ENCODE measurements at regions not wholly inside any gene's neighbourhood (a gene's known extent, or its start where the extent isn't known, plus 50 kb on each side); places are given as distances from the start of the nearest gene placed in this dataset.
"Not testable (repeated sequence)": the region's sequence is repeated elsewhere in the genome, so short reads cannot be mapped to it uniquely, and the experiment has no call there.

DNA sequence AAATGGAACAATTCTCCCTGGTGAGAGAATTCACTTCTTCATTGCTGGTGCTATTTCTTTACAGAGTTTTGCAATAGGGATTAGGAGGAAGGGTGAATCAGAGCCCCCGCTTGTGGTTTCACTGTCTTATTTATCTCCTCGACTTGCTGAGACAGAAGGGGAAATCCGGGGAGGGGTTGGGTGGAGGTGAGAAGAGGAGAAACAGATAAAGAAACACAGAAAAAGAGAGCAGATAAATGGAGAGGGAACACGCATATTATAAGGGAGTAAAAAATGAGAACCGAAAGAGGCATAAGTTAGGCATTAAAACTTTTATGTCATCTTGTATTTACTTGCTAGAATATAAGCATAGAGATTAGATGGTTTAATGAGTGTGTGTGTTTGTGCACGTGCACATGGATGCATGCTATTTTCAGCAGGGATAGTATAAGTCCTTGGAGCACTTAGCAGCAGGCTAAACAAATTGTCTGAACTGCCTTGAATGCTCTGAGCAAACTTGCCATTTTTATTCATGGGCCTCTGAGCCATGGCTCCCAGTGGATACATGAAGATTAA is 105.0 kb downstream of the OLIG3 start:
- no peak for DNase-seq
- Histone ChIP-seq H3K36me3 (no peaks in the 10 kb centered on the region), H3K27ac (no peak overlapping the region), H3K27me3 (no peaks in the 10 kb centered on the region), H3K9me3 (no peaks in the 10 kb centered on the region), H3K4me1 (ENCODE audit: insufficient read depth) (no peaks in the 10 kb centered on the region), H3K4me3 (no peak overlapping the region)
- no peak for TF ChIP-seq EP300 (IDR thresholded peaks at IDR 0.05)
- TF ChIP-seq, protein P1, sequence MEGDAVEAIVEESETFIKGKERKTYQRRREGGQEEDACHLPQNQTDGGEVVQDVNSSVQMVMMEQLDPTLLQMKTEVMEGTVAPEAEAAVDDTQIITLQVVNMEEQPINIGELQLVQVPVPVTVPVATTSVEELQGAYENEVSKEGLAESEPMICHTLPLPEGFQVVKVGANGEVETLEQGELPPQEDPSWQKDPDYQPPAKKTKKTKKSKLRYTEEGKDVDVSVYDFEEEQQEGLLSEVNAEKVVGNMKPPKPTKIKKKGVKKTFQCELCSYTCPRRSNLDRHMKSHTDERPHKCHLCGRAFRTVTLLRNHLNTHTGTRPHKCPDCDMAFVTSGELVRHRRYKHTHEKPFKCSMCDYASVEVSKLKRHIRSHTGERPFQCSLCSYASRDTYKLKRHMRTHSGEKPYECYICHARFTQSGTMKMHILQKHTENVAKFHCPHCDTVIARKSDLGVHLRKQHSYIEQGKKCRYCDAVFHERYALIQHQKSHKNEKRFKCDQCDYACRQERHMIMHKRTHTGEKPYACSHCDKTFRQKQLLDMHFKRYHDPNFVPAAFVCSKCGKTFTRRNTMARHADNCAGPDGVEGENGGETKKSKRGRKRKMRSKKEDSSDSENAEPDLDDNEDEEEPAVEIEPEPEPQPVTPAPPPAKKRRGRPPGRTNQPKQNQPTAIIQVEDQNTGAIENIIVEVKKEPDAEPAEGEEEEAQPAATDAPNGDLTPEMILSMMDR (IDR thresholded peaks at IDR 0.05), result no peak
- TF ChIP-seq POLR2A (IDR thresholded peaks at IDR 0.05), result no peak
- 20 to 43% (median 21%) methylated on average over 6 of the region's 6 CpGs for WGBS, 3 donors
- intact Hi-C loops (cut with DNase I), result loop anchor here in 1 of 4 donors (5.0 kb wide), 1 partner anchor 53 kb away; no protein-coding TSS in a partner anchor

DNA sequence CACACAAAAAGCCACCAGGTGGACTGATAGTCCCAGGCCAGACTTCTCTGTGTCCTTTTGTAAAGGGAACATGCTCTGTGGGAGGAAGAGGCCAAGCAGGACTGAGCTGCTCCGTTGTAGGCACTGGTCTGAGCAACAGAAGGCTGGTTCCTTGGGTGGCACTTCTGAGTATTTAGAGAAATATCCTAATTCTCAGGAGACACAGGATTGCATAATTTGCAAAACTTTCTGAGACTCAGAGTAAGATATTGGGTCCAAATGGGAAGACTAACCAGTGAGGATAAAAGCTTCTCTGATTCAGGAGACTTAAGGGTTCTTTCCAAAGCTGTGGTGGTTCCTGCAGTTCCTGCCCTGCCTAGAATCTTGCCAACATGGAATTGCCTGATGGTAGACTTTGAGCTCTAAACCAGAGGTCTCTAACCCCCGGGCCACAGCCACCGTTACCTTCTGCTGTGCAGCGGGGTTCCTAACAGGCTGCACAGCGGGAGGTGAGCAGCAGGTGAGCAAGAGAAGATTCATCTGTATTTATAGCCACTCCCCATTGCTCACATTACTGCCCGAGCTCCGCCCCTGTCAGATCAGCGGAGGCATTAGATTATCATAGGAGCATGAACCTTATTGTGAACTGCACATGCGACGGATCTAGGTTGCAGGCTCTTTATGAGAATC is 107.0 kb downstream of the OLIG3 start:
- no peaks in the 10 kb centered on the region for H3K27me3 ChIP-seq

DNA sequence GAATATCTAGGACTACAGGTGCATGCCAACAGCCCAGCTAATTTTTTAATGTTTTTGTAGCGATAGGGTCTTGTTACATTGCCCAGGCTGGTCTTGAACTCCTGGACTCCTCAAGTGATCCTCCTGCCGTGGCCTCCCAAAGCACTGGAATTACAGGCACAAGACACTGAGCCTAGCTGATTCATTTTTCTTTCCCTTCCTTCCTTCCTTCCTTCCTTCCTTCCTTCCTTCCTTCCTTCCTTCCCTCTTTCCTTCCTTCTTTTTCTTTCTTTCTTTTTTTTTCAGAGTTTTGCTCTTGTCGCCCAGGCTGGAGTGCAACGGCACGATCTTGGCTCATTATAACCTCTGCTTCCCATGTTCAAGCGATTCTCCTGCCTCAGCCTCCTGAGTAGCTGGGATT is 110.9 kb downstream of the OLIG3 start:
- H3K9me3 ChIP-seq; H3K4me3 ChIP-seq; DNase-seq; H3K27ac ChIP-seq; H3K36me3 ChIP-seq; intact Hi-C loops (cut with DNase I); H3K4me1 ChIP-seq (ENCODE audit: insufficient read depth); H3K27me3 ChIP-seq: not testable (repeated sequence)
- 90 to 96% (median 93%) methylated on average over 6 of the region's 6 CpGs for WGBS, 3 donors

More for the DNA sequence above, 107.0 kb downstream of the OLIG3 start:
- no peak for DNase-seq
- 76 to 81% (median 81%) methylated on average over 10 of the region's 10 CpGs for WGBS, 3 donors
- Histone ChIP-seq H3K9me3 (no peaks in the 10 kb centered on the region), H3K27ac (no peak overlapping the region), H3K4me1 (ENCODE audit: insufficient read depth) (no peaks in the 10 kb centered on the region), H3K36me3 (no peaks in the 10 kb centered on the region), H3K4me3 (no peak overlapping the region)
- intact Hi-C loops (cut with DNase I), result loop anchor here in 1 of 4 donors (5.0 kb wide), 1 partner anchor 55 kb away; no protein-coding TSS in a partner anchor
- TF ChIP-seq EP300 (IDR thresholded peaks at IDR 0.05) (no peak), POLR2A (IDR thresholded peaks at IDR 0.05) (no peak)
- TF ChIP-seq, protein P1 (IDR thresholded peaks at IDR 0.05), result no peak

DNA sequence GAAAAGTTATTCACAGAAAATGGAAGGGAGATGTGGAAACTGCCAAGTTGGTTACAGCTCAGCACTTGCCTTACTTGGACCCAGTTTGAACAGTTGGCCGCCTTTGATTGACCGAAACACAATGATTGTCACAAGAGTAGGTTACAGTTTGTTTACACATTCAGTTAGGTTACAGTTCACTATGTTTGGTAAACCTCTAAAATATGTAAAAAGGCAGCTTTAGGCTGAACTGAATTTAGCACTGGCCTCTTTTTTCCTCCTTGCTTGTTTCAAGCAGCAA is 116.2 kb downstream of the OLIG3 start:
- no peak for TF ChIP-seq POLR2A (IDR thresholded peaks at IDR 0.05)
- TF ChIP-seq EP300 (IDR thresholded peaks at IDR 0.05), result no peak
- TF ChIP-seq, protein P1 (IDR thresholded peaks at IDR 0.05), result no peak
- WGBS, 3 donors, result 93 to 98% (median 93%) methylated on average over 2 of the region's 2 CpGs
- Histone ChIP-seq H3K9me3 (peaks cover 0 to 5% of the 10 kb centered on the region in 2 donors), H3K27me3 (no peaks in the 10 kb centered on the region), H3K27ac (no peak overlapping the region), H3K36me3 (no peaks in the 10 kb centered on the region), H3K4me3 (no peak overlapping the region), H3K4me1 (ENCODE audit: insufficient read depth) (no peaks in the 10 kb centered on the region)
- intact Hi-C loops (cut with DNase I), result no loop called here
- DNase-seq, result no peak

DNA sequence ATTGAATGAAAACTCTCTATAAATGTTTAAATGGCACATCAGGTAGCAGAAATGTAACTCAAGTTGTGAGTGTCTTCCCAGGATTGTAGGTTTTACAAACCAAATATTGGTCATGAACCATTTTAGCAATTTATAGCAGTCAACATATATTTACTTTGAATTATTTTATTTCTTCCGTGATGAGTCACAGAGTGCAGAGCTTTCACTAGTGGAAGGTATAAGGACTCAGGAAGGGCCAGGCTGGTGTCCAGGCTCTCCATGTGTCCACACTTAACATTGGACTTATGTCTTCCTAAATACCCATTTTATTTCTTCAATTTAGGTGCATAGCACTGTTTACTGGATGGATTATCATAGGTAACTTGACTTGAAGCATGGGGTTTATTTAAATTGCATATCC is 120.9 kb downstream of the OLIG3 start:
- H3K27me3 ChIP-seq, result no peaks in the 10 kb centered on the region
- H3K27ac ChIP-seq, result no peak overlapping the region
- WGBS, 3 donors, result 93 to 95% (median 93%) methylated on average over 1 of the region's 1 CpG
- TF ChIP-seq, protein P1 (IDR thresholded peaks at IDR 0.05), result no peak
- TF ChIP-seq EP300 (IDR thresholded peaks at IDR 0.05) (no peak), POLR2A (IDR thresholded peaks at IDR 0.05) (no peak)
- no peaks in the 10 kb centered on the region for H3K36me3 ChIP-seq
- no peaks in the 10 kb centered on the region for H3K4me1 ChIP-seq (ENCODE audit: insufficient read depth)
- peaks cover 0 to 5% of the 10 kb centered on the region in 2 donors for H3K9me3 ChIP-seq
- intact Hi-C loops (cut with DNase I), result no loop called here
- H3K4me3 ChIP-seq, result no peak overlapping the region
- no peak for DNase-seq

Data from ovary (tissue), 7 donors.